ENCODE measurements at regions not wholly inside any gene's neighbourhood (a gene's known extent, or its start where the extent isn't known, plus 50 kb on each side); places are given as distances from the start of the nearest gene placed in this dataset.

DNA sequence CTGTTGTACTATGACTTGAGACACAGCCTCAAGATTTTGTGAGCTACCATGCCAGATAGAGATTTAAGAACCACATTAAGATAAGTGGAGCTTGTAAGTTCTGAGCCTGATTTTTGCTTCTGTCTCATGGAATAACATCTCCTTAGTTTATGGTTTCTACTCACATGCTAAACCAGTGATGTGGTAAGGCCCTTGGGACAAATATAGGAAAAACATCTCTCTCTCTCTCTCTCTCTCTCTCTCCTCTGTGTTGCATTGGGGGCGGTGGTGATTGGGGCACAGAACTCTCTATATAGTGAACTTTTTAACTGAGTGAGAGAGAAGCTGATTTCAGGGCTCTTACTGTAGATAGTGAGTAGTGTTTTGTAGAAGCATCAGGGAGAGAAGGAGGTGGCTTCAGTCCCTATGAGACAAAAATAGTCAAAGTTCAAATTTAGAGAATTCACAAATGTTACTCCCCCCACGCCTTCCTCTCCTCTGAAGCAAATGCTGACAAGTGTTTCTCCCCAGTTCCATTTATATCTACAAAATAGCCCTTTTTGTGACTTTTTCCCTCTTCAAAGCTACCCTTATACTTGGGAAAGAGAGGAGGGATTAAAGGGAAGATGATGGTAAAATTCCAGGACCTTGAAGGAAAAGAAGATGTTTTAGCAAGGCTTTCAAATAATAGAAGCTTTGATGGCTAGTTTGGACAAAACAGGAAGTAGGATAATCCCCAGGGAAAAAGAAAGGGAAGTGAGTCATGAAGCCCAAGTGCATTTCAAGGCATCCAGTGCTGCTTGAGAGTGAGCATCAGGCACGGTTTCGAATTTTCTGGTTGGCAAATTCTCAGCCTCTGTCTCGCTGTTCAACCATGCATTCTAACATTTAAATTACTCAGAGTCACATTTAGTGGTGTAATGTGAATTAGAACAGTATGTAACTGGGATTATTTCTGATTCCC is 134.3 kb upstream of the AP1S2 start:
- TF ChIP-seq, protein P1, sequence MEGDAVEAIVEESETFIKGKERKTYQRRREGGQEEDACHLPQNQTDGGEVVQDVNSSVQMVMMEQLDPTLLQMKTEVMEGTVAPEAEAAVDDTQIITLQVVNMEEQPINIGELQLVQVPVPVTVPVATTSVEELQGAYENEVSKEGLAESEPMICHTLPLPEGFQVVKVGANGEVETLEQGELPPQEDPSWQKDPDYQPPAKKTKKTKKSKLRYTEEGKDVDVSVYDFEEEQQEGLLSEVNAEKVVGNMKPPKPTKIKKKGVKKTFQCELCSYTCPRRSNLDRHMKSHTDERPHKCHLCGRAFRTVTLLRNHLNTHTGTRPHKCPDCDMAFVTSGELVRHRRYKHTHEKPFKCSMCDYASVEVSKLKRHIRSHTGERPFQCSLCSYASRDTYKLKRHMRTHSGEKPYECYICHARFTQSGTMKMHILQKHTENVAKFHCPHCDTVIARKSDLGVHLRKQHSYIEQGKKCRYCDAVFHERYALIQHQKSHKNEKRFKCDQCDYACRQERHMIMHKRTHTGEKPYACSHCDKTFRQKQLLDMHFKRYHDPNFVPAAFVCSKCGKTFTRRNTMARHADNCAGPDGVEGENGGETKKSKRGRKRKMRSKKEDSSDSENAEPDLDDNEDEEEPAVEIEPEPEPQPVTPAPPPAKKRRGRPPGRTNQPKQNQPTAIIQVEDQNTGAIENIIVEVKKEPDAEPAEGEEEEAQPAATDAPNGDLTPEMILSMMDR (IDR thresholded peaks at IDR 0.05): no peak
- TF ChIP-seq POLR2AphosphoS5 (IDR thresholded peaks at IDR 0.05; ENCODE audit: low read depth, low read length) (no peak), SIN3A (IDR thresholded peaks at IDR 0.05; ENCODE audit: borderline replicate concordance, insufficient read depth, low read depth, low read length) (no peak), TCF7L2 (IDR thresholded peaks at IDR 0.05; ENCODE audit: low read depth, low read length) (no peak)

Measured in Panc1 (cell line).